PC-3 (cell line): ENCODE measurements at regions not wholly inside any gene's neighbourhood (a gene's known extent, or its start where the extent isn't known, plus 50 kb on each side); places are given as distances from the start of the nearest gene placed in this dataset.

ENCODE experiments used
- ATAC-seq: fragments of 200-7000 bp; cut with Tn5 transposase; 2 replicates; pipeline ENCODE4 v1.9.1; 2020; ENCODE audit warnings: mild to moderate bottlenecking, moderate library complexity
- BruUV-seq: library from RNA; stranded (reverse); fragments of 400-500 nt; replicated peaks from 2 replicates; lab custom pipeline; 2021; lab: Mats Ljungman, UMichigan
- CTCF ChIA-PET: fragments of 300-600 bp; sonication (Branson Sonifier 250); formaldehyde crosslinking; loops from one replicate; lab custom pipeline; 2022; ENCODE audit warnings: antibody characterized with exemption; lab: Charles Lee
- POLR2A ChIA-PET: fragments of 300-600 bp; sonication (Branson Sonifier 250); formaldehyde crosslinking; loops from one replicate; lab custom pipeline; 2022; ENCODE audit warnings: antibody characterized with exemption; ENCODE audit not compliant: unreplicated experiment; lab: Charles Lee
- DNase-seq: peaks from one replicate; pipeline ENCODE4 v3.0.0-alpha.2; 2015
- H2AFZ ChIP-seq: fragments of 300-600 bp; sonication (generic); 2 replicates; pipeline ENCODE4 v1.6.0; 2016; ENCODE audit warnings: antibody characterized with exemption, low read length
- H3F3A ChIP-seq: fragments of 300-600 bp; sonication (generic); one replicate; pipeline ENCODE4 v1.6.0; 2017; ENCODE audit warnings: antibody characterized with exemption, low read length, control low read depth, mild to moderate bottlenecking; ENCODE audit not compliant: unreplicated experiment
- H3K27ac ChIP-seq: fragments of 300-600 bp; sonication (generic); 2 replicates; pipeline ENCODE4 v1.5.1; 2016; ENCODE audit warnings: mild to moderate bottlenecking, low read length
- H3K27me3 ChIP-seq: fragments of 300-600 bp; sonication (generic); 2 replicates; pipeline ENCODE4 v1.6.1; 2016; ENCODE audit warnings: low read length, mixed read lengths
- H3K36me3 ChIP-seq: fragments of 300-600 bp; sonication (generic); 2 replicates; pipeline ENCODE4 v1.6.1; 2016; ENCODE audit warnings: low read depth, mixed run types, low read length, mixed read lengths
- H3K4me1 ChIP-seq: fragments of 300-600 bp; sonication (generic); 2 replicates; pipeline ENCODE4 v1.5.1; 2016; ENCODE audit warnings: low read length; ENCODE audit not compliant: insufficient read depth
- H3K4me2 ChIP-seq: fragments of 300-600 bp; sonication (generic); 2 replicates; pipeline ENCODE4 v1.6.0; 2016; ENCODE audit warnings: low read length
- H3K4me3 ChIP-seq: fragments of 300-600 bp; sonication (generic); 2 replicates; pipeline ENCODE4 v1.5.1; 2016; ENCODE audit warnings: mild to moderate bottlenecking, low read length, mixed read lengths
- H3K79me2 ChIP-seq: fragments of 300-600 bp; sonication (generic); 2 replicates; pipeline ENCODE4 v1.6.1; 2017; ENCODE audit warnings: low read length, mixed read lengths
- H3K9ac ChIP-seq: fragments of 300-600 bp; sonication (generic); 2 replicates; pipeline ENCODE4 v1.6.0; 2016; ENCODE audit warnings: mild to moderate bottlenecking, low read length
- H3K9me2 ChIP-seq: fragments of 300-600 bp; sonication (generic); replicated peaks from 2 replicates; pipeline ENCODE4 v1.6.1; 2016; ENCODE audit warnings: mixed run types, low read length, mixed read lengths
- H3K9me3 ChIP-seq: fragments of 300-600 bp; sonication (generic); 2 replicates; pipeline ENCODE4 v1.6.1; 2016; ENCODE audit warnings: low read length, mixed read lengths
- H4K20me1 ChIP-seq: fragments of 300-600 bp; sonication (generic); 2 replicates; pipeline ENCODE4 v1.6.1; 2016; ENCODE audit warnings: low read length, mixed read lengths
- CTCF ChIP-seq: fragments of 300-600 bp; sonication (generic); conservative IDR thresholded peaks from 2 replicates; pipeline ENCODE4 v1.5.1; 2017; ENCODE audit warnings: antibody characterized with exemption, low read depth, mild to moderate bottlenecking, low read length
- EZH2 ChIP-seq: fragments of 300-600 bp; sonication (generic); IDR thresholded peaks from one replicate; pipeline ENCODE4 v1.6.1; 2017; ENCODE audit warnings: antibody characterized with exemption, mild to moderate bottlenecking, low read length; ENCODE audit not compliant: unreplicated experiment
- EZH2phosphoT487 ChIP-seq: fragments of 300-600 bp; sonication (generic); IDR thresholded peaks from 2 replicates; pipeline ENCODE4 v1.6.1; 2018; ENCODE audit warnings: mild to moderate bottlenecking, antibody characterized with exemption, low read length, borderline replicate concordance
- intact Hi-C: fragments of 100-400 bp; cut with micrococcal nuclease; formaldehyde crosslinking; loops from 2 replicates; pipeline ENCODE4 v1.9.0; 2023

- Histone ChIP-seq H3K4me3 (no peak overlapping the region), H3K9me2 (no peaks in the 10 kb centered on the region), H3K36me3 (no peaks in the 10 kb centered on the region), H3K79me2 (no peaks in the 10 kb centered on the region), H3K4me2 (no peak overlapping the region), H3K4me1 (peaks cover 10% of the 10 kb centered on the region), H3K27ac (no peak overlapping the region), H3K9ac (no peak overlapping the region), H3K9me3 (no peaks in the 10 kb centered on the region), H4K20me1 (no peaks in the 10 kb centered on the region), H2AFZ (no peak overlapping the region), H3F3A (no peaks in the 10 kb centered on the region), H3K27me3 (no peaks in the 10 kb centered on the region)
- TF ChIP-seq CTCF (no peak), EZH2phosphoT487 (peak; percentile 36; the same call in 1 of the 2 replicates), EZH2 (no peak)
- ChIA-PET POLR2A (no interaction called here), CTCF (no interaction called here)
- DNase-seq (peak; percentile 32), ATAC-seq (no peak)
- intact Hi-C loops, result no loop called here
- no TSS peak for BruUV-seq
These were observed 99.4 kb downstream of the FASLG start for GRCh38 chr1:172758259-172758658.

- Histone ChIP-seq H3K27me3 (no peaks in the 10 kb centered on the region), H3K36me3 (no peaks in the 10 kb centered on the region), H3K4me3 (no peak overlapping the region), H3K27ac (no peak overlapping the region), H3F3A (no peaks in the 10 kb centered on the region), H3K9me2 (no peaks in the 10 kb centered on the region), H3K4me1 (peaks cover 10% of the 10 kb centered on the region), H3K9ac (no peak overlapping the region), H2AFZ (no peak overlapping the region), H4K20me1 (no peaks in the 10 kb centered on the region), H3K9me3 (no peaks in the 10 kb centered on the region), H3K4me2 (no peak overlapping the region), H3K79me2 (no peaks in the 10 kb centered on the region)
- DNase-seq, result no peak
- no peak for TF ChIP-seq EZH2
- TF ChIP-seq EZH2phosphoT487, result no peak
- TF ChIP-seq CTCF, result no peak
- BruUV-seq, result no TSS peak
- ChIA-PET POLR2A (no interaction called here), CTCF (no interaction called here)
- ATAC-seq, result no peak
- intact Hi-C loops, result no loop called here
These were observed 101.2 kb downstream of the FASLG start for GRCh38 chr1:172760121-172760520.

GRCh38 chr1:172761581-172762486 is 102.9 kb downstream of the FASLG start:
- BruUV-seq, result no TSS peak
- TF ChIP-seq CTCF (no peak), EZH2phosphoT487 (no peak), EZH2 (no peak)
- Histone ChIP-seq H3K9ac (no peak overlapping the region), H3K4me1 (peaks cover 10% of the 10 kb centered on the region), H3K9me3 (no peaks in the 10 kb centered on the region), H3K4me2 (no peak overlapping the region), H3K4me3 (no peak overlapping the region), H2AFZ (no peak overlapping the region), H3K27me3 (no peaks in the 10 kb centered on the region), H4K20me1 (no peaks in the 10 kb centered on the region), H3K36me3 (no peaks in the 10 kb centered on the region), H3K27ac (no peak overlapping the region), H3F3A (no peaks in the 10 kb centered on the region), H3K79me2 (no peaks in the 10 kb centered on the region), H3K9me2 (no peaks in the 10 kb centered on the region)
- CTCF ChIA-PET, result interaction anchor here (0.6 kb wide), 1 partner anchor 15 kb away, joined by 3 read pairs; no protein-coding TSS in a partner anchor
- intact Hi-C loops, result no loop called here
- ATAC-seq (peak; percentile 87), DNase-seq (peak; percentile 98)
- POLR2A ChIA-PET, result interaction anchor here (0.5 to 0.7 kb wide), 2 partner anchors 242 to 717 kb away, joined by 4 read pairs; no protein-coding TSS in a partner anchor
